Stimulated activated CD8-positive, alpha-beta memory T cell treated with anti-CD3 and anti-CD28 coated beads, Interleukin-15, amount 100 ng/mL, for 24 hours (primary cell): ENCODE measurements at regions not wholly inside any gene's neighbourhood (a gene's known extent, or its start where the extent isn't known, plus 50 kb on each side); places are given as distances from the start of the nearest gene placed in this dataset.

Experiments used
- DNase-seq: peaks from one replicate; pipeline ENCODE4 v3.0.0-alpha.2; 2020; ENCODE audit warnings: low read depth

- DNase-seq = no peak
These were observed 243.1 kb downstream of the LTN1 start for GRCh38 chr21:28749536-28749935.

GRCh38 chr21:28747464-28747863 is 245.2 kb downstream of the LTN1 start:
- DNase-seq = no peak

- no peak for DNase-seq
These were observed 246.5 kb downstream of the LTN1 start for GRCh38 chr21:28746166-28746565.

GRCh38 chr21:28745131-28746016 is 247.3 kb downstream of the LTN1 start:
- peak; percentile 13 for DNase-seq

GRCh38 chr21:28743723-28744122 is 249.0 kb downstream of the LTN1 start:
- DNase-seq = no peak

GRCh38 chr21:28742527-28742926 is 250.2 kb downstream of the LTN1 start:
- DNase-seq = no peak

GRCh38 chr21:28740125-28740524 is 252.6 kb downstream of the LTN1 start:
- no peak for DNase-seq

- DNase-seq = no peak
These were observed 253.8 kb downstream of the LTN1 start for GRCh38 chr21:28738882-28739281.

- DNase-seq = no peak
These were observed 254.3 kb downstream of the LTN1 start for GRCh38 chr21:28738420-28738704.

- DNase-seq = no peak
These were observed 254.8 kb downstream of the LTN1 start for GRCh38 chr21:28737674-28738419.

GRCh38 chr21:28734522-28735175 is 258.0 kb downstream of the LTN1 start:
- no peak for DNase-seq

GRCh38 chr21:28731700-28732321 is 260.9 kb downstream of the LTN1 start:
- no peak for DNase-seq

GRCh38 chr21:28729887-28730286 is 262.8 kb downstream of the LTN1 start:
- DNase-seq = no peak

- no peak for DNase-seq
These were observed 264.9 kb downstream of the LTN1 start for GRCh38 chr21:28727809-28728208.

- DNase-seq = no peak
These were observed 267.3 kb downstream of the LTN1 start for GRCh38 chr21:28725396-28725795.

GRCh38 chr21:28723646-28724045 is 269.0 kb downstream of the LTN1 start:
- DNase-seq = no peak

- no peak for DNase-seq
These were observed 273.0 kb downstream of the LTN1 start for GRCh38 chr21:28719723-28720122.

- no peak for DNase-seq
These were observed 277.8 kb downstream of the LTN1 start for GRCh38 chr21:28714777-28715464.

- DNase-seq = no peak
These were observed 280.3 kb downstream of the LTN1 start for GRCh38 chr21:28712411-28712810.

- DNase-seq = no peak
These were observed 287.1 kb downstream of the LTN1 start for GRCh38 chr21:28705616-28706015.

GRCh38 chr21:28704746-28705145 is 287.9 kb downstream of the LTN1 start:
- no peak for DNase-seq

- no peak for DNase-seq
These were observed 288.8 kb downstream of the LTN1 start for GRCh38 chr21:28703861-28704260.
